A549 (cell line): ENCODE measurements at regions not wholly inside any gene's neighbourhood (a gene's known extent, or its start where the extent isn't known, plus 50 kb on each side); places are given as distances from the start of the nearest gene placed in this dataset.

Experiments used
- CHD2 ChIP-seq: fragments of 150-350 bp; IDR thresholded peaks from 2 replicates; pipeline ENCODE4 v1.6.1; 2014; ENCODE audit warnings: low read length; ENCODE audit not compliant: partially characterized antibody
- CTCF ChIP-seq: fragments of >200 bp; sonication (Bioruptor Twin); formaldehyde crosslinking; IDR thresholded peaks from 3 replicates; pipeline ENCODE4 v1.5.1; 2016
- MAZ ChIP-seq: fragments of 150-350 bp; IDR thresholded peaks from 2 replicates; pipeline ENCODE4 v1.6.1; 2014; ENCODE audit warnings: antibody characterized with exemption, low read depth, low read length, borderline replicate concordance

GRCh38 chr12:19951664-19952063 is 416.7 kb upstream of the PDE3A start:
- TF ChIP-seq CTCF, result no peak
- TF ChIP-seq CHD2, result no peak
- TF ChIP-seq MAZ, result no peak
